Right lobe of liver (tissue), 4 donors: ENCODE measurements at regions not wholly inside any gene's neighbourhood (a gene's known extent, or its start where the extent isn't known, plus 50 kb on each side); places are given as distances from the start of the nearest gene placed in this dataset.

Experiments
- POLR2A ChIP-seq: fragments of 450-650 bp; IDR thresholded peaks from one replicate; pipeline ENCODE4 v1.6.1; 2017; ENCODE audit warnings: antibody characterized with exemption, mild to moderate bottlenecking
- TF ChIP-seq, protein P1 (sequence below), 4 donors: fragments of 200-600 bp in 3 of 4; fragments of 450-650 bp in 1 of 4; IDR thresholded peaks; one replicate each; pipeline versions ENCODE4 v1.5.1 to v1.8.0; 2016 to 2022; ENCODE audit warnings: antibody characterized with exemption in 4 of 4, mild to moderate bottlenecking in 2 of 4
- donor health status: DM: no; HTN: no; CAD: no.
- donor health status: DM: no; HTN: no; CAD: no.
- donor health status: DM: no; HTN: yes; CAD: no.

- no peak for TF ChIP-seq POLR2A
- TF ChIP-seq, protein P1, sequence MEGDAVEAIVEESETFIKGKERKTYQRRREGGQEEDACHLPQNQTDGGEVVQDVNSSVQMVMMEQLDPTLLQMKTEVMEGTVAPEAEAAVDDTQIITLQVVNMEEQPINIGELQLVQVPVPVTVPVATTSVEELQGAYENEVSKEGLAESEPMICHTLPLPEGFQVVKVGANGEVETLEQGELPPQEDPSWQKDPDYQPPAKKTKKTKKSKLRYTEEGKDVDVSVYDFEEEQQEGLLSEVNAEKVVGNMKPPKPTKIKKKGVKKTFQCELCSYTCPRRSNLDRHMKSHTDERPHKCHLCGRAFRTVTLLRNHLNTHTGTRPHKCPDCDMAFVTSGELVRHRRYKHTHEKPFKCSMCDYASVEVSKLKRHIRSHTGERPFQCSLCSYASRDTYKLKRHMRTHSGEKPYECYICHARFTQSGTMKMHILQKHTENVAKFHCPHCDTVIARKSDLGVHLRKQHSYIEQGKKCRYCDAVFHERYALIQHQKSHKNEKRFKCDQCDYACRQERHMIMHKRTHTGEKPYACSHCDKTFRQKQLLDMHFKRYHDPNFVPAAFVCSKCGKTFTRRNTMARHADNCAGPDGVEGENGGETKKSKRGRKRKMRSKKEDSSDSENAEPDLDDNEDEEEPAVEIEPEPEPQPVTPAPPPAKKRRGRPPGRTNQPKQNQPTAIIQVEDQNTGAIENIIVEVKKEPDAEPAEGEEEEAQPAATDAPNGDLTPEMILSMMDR (IDR thresholded peaks at IDR 0.05), result no peak
Measured at GRCh38 chr4:100062921-100063320, 112.8 kb upstream of the H2AZ1 start.
